ENCODE measurements at regions not wholly inside any gene's neighbourhood (a gene's known extent, or its start where the extent isn't known, plus 50 kb on each side); places are given as distances from the start of the nearest gene placed in this dataset.

- DNase-seq (no peak), ATAC-seq (no peak)
- Histone ChIP-seq H3K36me3 (no peaks in the 10 kb centered on the region), H3K4me3 (no peak overlapping the region), H3K27me3 (peaks cover 0 to 2% (median 0%) of the 10 kb centered on the region in 3 donors), H3K27ac (no peak overlapping the region), H3K4me1 (no peaks in the 10 kb centered on the region), H3K9me3 (no peaks in the 10 kb centered on the region)
- intact Hi-C loops (cut with DNase I; ENCODE audit: low total_unique reads) = no loop called here
- in situ Hi-C loops (cut with MboI; ENCODE audit: low sequenced_read_pairs in 4 of 4) = no loop called here
- TF ChIP-seq POLR2A (IDR thresholded peaks at IDR 0.05) = no peak
- TF ChIP-seq, protein P1, sequence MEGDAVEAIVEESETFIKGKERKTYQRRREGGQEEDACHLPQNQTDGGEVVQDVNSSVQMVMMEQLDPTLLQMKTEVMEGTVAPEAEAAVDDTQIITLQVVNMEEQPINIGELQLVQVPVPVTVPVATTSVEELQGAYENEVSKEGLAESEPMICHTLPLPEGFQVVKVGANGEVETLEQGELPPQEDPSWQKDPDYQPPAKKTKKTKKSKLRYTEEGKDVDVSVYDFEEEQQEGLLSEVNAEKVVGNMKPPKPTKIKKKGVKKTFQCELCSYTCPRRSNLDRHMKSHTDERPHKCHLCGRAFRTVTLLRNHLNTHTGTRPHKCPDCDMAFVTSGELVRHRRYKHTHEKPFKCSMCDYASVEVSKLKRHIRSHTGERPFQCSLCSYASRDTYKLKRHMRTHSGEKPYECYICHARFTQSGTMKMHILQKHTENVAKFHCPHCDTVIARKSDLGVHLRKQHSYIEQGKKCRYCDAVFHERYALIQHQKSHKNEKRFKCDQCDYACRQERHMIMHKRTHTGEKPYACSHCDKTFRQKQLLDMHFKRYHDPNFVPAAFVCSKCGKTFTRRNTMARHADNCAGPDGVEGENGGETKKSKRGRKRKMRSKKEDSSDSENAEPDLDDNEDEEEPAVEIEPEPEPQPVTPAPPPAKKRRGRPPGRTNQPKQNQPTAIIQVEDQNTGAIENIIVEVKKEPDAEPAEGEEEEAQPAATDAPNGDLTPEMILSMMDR (IDR thresholded peaks at IDR 0.05 in 4 of 5, conservative IDR thresholded peaks at IDR 0.05 in 1 of 5) = no peak
Measured at GRCh38 chr18:26703170-26703930, 155.0 kb upstream of the KCTD1 start.

DNA sequence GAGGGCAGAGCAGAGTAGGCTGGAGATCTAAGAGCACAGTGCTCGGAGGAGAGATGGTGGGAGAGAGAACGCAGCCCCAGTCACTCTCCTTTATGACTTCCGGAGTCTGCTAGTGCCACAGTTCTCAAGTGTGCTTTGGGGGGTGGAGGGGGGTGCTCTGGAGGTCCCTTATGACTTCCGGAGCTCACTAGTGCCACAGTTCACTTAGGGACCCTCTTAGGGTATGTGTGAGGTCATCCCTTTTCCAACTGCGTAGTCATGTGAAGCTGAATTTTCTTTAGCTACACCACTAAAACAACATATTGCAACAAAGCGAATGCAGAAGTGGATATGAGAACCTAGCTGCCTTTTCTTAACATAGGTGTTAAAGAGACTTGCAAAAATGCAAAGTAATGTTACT lies 153.7 kb upstream of the KCTD1 start:
- Histone ChIP-seq H3K4me3 (no peak overlapping the region), H3K36me3 (no peaks in the 10 kb centered on the region), H3K9me3 (no peaks in the 10 kb centered on the region), H3K27ac (no peak overlapping the region), H3K4me1 (no peaks in the 10 kb centered on the region), H3K27me3 (peaks cover 0 to 2% (median 0%) of the 10 kb centered on the region in 3 donors)
- intact Hi-C loops (cut with DNase I; ENCODE audit: low total_unique reads) (no loop called here), in situ Hi-C loops (cut with MboI; ENCODE audit: low sequenced_read_pairs in 4 of 4) (no loop called here)
- ATAC-seq = no peak
- TF ChIP-seq, protein P1 (IDR thresholded peaks at IDR 0.05 in 4 of 5, conservative IDR thresholded peaks at IDR 0.05 in 1 of 5) = no peak
- DNase-seq = no peak

DNA sequence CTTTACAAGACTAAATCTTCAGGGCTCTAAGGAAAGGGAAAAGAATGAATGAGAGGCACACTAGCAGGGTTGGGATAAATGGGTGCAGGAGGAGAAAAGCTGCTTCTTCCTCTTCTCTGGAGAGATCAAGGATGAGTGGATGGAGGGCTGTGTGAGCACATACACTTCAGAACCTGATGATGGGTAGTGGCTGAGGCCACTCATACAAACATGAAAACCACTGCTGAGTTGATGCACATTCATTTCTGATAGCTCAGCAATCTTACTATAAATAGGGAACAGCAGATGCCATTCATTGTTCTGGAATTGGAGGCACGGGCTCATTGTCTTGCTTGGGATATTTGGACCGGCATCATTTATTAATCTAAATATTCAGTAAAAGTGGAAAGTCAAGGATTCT lies 152.4 kb upstream of the KCTD1 start:
- no peak overlapping the region for H3K27ac ChIP-seq
- peaks cover 0 to 2% (median 0%) of the 10 kb centered on the region in 3 donors for H3K27me3 ChIP-seq
- H3K9me3 ChIP-seq = no peaks in the 10 kb centered on the region
- H3K36me3 ChIP-seq = no peaks in the 10 kb centered on the region
- no peak for ATAC-seq
- H3K4me1 ChIP-seq = no peaks in the 10 kb centered on the region
- in situ Hi-C loops (cut with MboI; ENCODE audit: low sequenced_read_pairs in 4 of 4) = no loop called here
- no peak for TF ChIP-seq POLR2A (IDR thresholded peaks at IDR 0.05)
- TF ChIP-seq, protein P1 (IDR thresholded peaks at IDR 0.05 in 4 of 5, conservative IDR thresholded peaks at IDR 0.05 in 1 of 5) = no peak
- H3K4me3 ChIP-seq = no peak overlapping the region
- intact Hi-C loops (cut with DNase I; ENCODE audit: low total_unique reads) = no loop called here
- DNase-seq = no peak

DNA sequence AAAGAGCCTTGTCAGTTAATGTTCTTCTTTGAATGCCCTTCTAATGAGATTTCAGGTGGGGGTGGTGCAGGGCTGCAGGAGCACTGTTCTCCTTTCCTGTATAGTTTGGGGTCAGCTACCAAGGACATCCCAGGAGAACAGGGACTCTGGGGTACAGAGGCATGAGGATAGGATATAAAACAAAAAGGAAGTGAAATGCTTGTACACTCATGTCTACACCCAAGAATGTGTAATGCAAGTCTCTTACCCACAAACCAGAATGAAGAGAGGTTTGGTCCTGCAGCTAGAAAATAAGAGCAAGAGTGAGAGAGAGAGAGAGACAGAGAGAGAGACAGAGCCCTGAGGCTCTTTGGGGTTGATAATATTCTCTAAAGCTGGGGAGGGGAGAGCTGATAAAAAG lies 151.8 kb upstream of the KCTD1 start:
- in situ Hi-C loops (cut with MboI; ENCODE audit: low sequenced_read_pairs in 4 of 4) (no loop called here), intact Hi-C loops (cut with DNase I; ENCODE audit: low total_unique reads) (no loop called here)
- TF ChIP-seq, protein P1 (IDR thresholded peaks at IDR 0.05 in 4 of 5, conservative IDR thresholded peaks at IDR 0.05 in 1 of 5) = no peak
- no peak for TF ChIP-seq POLR2A (IDR thresholded peaks at IDR 0.05)
- H3K36me3 ChIP-seq = no peaks in the 10 kb centered on the region
- no peaks in the 10 kb centered on the region for H3K9me3 ChIP-seq
- no peak overlapping the region for H3K4me3 ChIP-seq
- ATAC-seq (no peak), DNase-seq (no peak)
- H3K4me1 ChIP-seq = no peaks in the 10 kb centered on the region
- no peak overlapping the region for H3K27ac ChIP-seq
- H3K27me3 ChIP-seq = peaks cover 0 to 2% (median 0%) of the 10 kb centered on the region in 3 donors

Data from gastrocnemius medialis (tissue), 4 donors.